Adrenal gland (tissue), 5 donors: ENCODE measurements at regions not wholly inside any gene's neighbourhood (a gene's known extent, or its start where the extent isn't known, plus 50 kb on each side); places are given as distances from the start of the nearest gene placed in this dataset.

Experiments used
- CTCF ChIP-seq, 6 experiments: fragments of 450-650 bp in 4 of 6; fragments of 200-600 bp in 2 of 6; sonication (generic) in 1 of 6; IDR thresholded peaks; 1 replicate in 5 of 6; 2 replicates in 1 of 6; pipeline versions ENCODE4 v1.5.1 to v1.8.0; 2016 to 2021; ENCODE audit warnings: antibody characterized with exemption in 6 of 6, mild to moderate bottlenecking in 2 of 6, moderate library complexity in 1 of 6
- POLR2A ChIP-seq, 2 donors: fragments of 450-650 bp; IDR thresholded peaks; one replicate each; pipeline ENCODE4 v1.6.1; 2017; ENCODE audit warnings: antibody characterized with exemption in 2 of 2, mild to moderate bottlenecking in 2 of 2, moderate library complexity in 1 of 2
- donor health status: DM: no; HTN: no; CAD: no.

- TF ChIP-seq CTCF (IDR thresholded peaks at IDR 0.05) (no peak), POLR2A (IDR thresholded peaks at IDR 0.05) (no peak)
Observed at GRCh38 chr20:41686961-41687360, 68.8 kb upstream of the CHD6 start.
